HG03060 (cell line): ENCODE measurements at regions not wholly inside any gene's neighbourhood (a gene's known extent, or its start where the extent isn't known, plus 50 kb on each side); places are given as distances from the start of the nearest gene placed in this dataset.

ENCODE experiments used
- ATAC-seq: cut with Tn5 transposase; IDR thresholded peaks from one replicate; pipeline ENCODE4 v1.9.1; 2021; ENCODE audit warnings: low read depth, moderate number of reproducible peaks; ENCODE audit not compliant: unreplicated experiment

GRCh38 chr13:53921473-53921872 lies 892.9 kb downstream of the OLFM4 start:
- no peak for ATAC-seq

DNA sequence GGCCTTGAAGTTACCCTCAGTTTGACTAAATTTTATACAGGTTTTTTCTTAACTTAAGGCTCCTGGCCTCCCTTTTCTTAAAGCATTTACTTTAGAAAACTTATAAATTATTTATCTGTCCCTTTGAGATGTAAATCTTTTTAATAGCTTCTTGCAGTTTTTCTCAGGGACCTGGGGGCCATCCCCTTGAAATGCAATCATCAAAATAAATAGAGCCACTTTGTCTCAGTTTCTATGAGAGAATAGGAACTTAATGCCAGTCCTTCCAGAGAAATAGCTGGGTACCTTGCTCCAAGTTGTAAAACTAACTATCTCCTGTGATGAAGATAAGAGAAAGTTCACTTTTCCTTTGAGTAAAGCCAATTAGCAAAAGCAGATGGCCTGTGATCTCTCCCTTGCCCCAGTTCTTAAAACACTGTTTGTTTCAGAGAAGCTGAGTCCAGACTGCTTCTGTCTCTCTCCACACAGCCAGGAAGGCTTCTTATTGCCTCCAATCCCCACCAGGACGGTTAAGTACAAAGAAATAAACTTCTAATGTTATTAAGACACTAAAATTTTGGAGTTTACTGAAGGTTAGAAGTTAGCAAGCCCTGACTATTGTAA lies 913.1 kb downstream of the OLFM4 start:
- ATAC-seq: no peak

DNA sequence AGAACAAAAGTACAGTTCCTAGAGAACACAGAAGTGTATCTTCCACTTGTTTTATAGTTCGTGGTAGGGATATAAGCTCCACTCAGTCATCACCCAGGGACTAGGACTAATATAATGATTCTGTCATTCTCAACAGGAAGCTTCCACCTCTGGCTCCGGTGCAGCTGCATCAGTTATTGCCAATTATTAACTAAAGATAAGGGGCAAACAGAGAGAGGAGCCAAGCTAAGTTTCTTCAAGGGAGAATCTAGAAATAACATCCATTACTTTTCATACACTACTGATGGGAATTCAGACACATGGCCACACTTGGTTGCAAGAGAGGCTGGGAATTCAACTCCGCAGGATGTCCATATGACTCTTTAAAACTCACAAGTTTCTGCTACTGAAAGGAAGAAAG lies 917.9 kb downstream of the OLFM4 start:
- ATAC-seq: no peak

DNA sequence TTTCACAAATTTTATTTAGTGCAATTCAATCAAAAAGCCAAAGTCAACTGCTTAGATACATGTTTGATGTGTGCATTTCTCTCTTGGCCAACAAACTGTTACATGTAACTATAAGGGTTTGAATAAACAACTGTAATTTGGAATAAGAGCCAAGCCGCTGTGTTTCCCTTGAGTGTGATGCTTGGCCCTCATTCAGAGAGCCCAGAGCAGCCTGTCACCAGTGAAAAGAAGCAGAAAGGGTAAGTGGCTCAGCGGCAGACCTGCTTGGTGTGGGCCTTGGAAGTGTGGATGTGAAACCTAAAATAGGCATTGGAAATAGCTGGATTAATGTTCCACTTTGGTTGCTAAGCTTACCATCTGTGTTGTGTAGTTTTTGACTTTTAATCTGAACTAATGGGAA lies 924.6 kb downstream of the OLFM4 start:
- ATAC-seq: no peak
